Neural cell (in vitro differentiated cells): ENCODE measurements at regions not wholly inside any gene's neighbourhood (a gene's known extent, or its start where the extent isn't known, plus 50 kb on each side); places are given as distances from the start of the nearest gene placed in this dataset.

Source experiments
- H2AFZ ChIP-seq: fragments of 200-600, 300-800 bp; sonication (generic), shearing (Covaris generic); 2 replicates; pipeline ENCODE4 v1.6.0; 2014; ENCODE audit warnings: low read depth, mild to moderate bottlenecking, antibody characterized with exemption, low read length, moderate library complexity
- H3F3A ChIP-seq: fragments of 200-600 bp; shearing (Covaris generic); 2 replicates; pipeline ENCODE4 v1.6.1; 2016; ENCODE audit warnings: mild to moderate bottlenecking, moderate library complexity, mixed read lengths, antibody characterized with exemption, low read length; ENCODE audit not compliant: insufficient read depth, poor library complexity, severe bottlenecking
- H3K27ac ChIP-seq: fragments of 200-600, 300-800 bp; sonication (generic), shearing (Covaris generic); 2 replicates; pipeline ENCODE4 v1.5.1; 2014; ENCODE audit warnings: mild to moderate bottlenecking, low read length, moderate library complexity
- H3K27me3 ChIP-seq: fragments of 300-800, 200-600 bp; sonication (generic), shearing (Covaris generic); 2 replicates; pipeline ENCODE4 v1.6.0; 2014; ENCODE audit warnings: mild to moderate bottlenecking, low read depth, low read length, moderate library complexity; ENCODE audit not compliant: insufficient read depth
- H3K36me3 ChIP-seq: fragments of 300-800, 200-600 bp; sonication (generic), shearing (Covaris generic); 2 replicates; pipeline ENCODE4 v1.5.1; 2014; ENCODE audit warnings: mild to moderate bottlenecking, antibody characterized with exemption, low read length, moderate library complexity; ENCODE audit not compliant: insufficient read depth
- H3K4me2 ChIP-seq: fragments of 300-800, 200-600 bp; sonication (generic), shearing (Covaris generic); 2 replicates; pipeline ENCODE4 v1.6.0; 2014; ENCODE audit warnings: mild to moderate bottlenecking, low read length
- H3K4me3 ChIP-seq: fragments of 300-800, 200-600 bp; sonication (generic), shearing (Covaris generic); 2 replicates; pipeline ENCODE4 v1.5.1; 2014; ENCODE audit warnings: mild to moderate bottlenecking, low read length, moderate library complexity
- H3K79me2 ChIP-seq: fragments of 200-600 bp; shearing (Covaris generic); replicated peaks from 2 replicates; pipeline ENCODE4 v1.6.0; 2014; ENCODE audit warnings: mild to moderate bottlenecking, low read length, moderate library complexity; ENCODE audit not compliant: insufficient read depth
- H3K9ac ChIP-seq: fragments of 300-800, 200-600 bp; sonication (generic), shearing (Covaris generic); 2 replicates; pipeline ENCODE4 v1.6.1; 2016; ENCODE audit warnings: mild to moderate bottlenecking, low read length, mixed read lengths
- H3K9me2 ChIP-seq: fragments of 200-600 bp; shearing (Covaris generic); 2 replicates; pipeline ENCODE4 v1.6.1; 2016; ENCODE audit warnings: mild to moderate bottlenecking, low read length, mixed read lengths; ENCODE audit not compliant: insufficient read depth
- H3K9me3 ChIP-seq: fragments of 200-600, 300-800 bp; sonication (generic), shearing (Covaris generic); 2 replicates; pipeline ENCODE4 v1.6.1; 2016; ENCODE audit warnings: mild to moderate bottlenecking, mixed run types, low read length, moderate library complexity, mixed read lengths
- H4K20me1 ChIP-seq: fragments of 200-600 bp; shearing (Covaris generic); 2 replicates; pipeline ENCODE4 v1.6.1; 2016; ENCODE audit warnings: mild to moderate bottlenecking, mixed run types; ENCODE audit not compliant: insufficient read depth
- EP300 ChIP-seq: fragments of 450-650 bp; conservative IDR thresholded peaks from 2 replicates; pipeline ENCODE4 v1.6.1; 2014; ENCODE audit warnings: antibody characterized with exemption, mild to moderate bottlenecking, moderate library complexity; ENCODE audit not compliant: poor library complexity, severe bottlenecking
- POLR2AphosphoS5 ChIP-seq: IDR thresholded peaks from 2 replicates; pipeline ENCODE4 v1.6.1; 2012
- RAD21 ChIP-seq: fragments of 450-650 bp; conservative IDR thresholded peaks from 2 replicates; pipeline ENCODE4 v1.6.1; 2014; ENCODE audit warnings: antibody characterized with exemption, mild to moderate bottlenecking, moderate library complexity
- TAF1 ChIP-seq: IDR thresholded peaks from 2 replicates; pipeline ENCODE4 v1.6.1; 2012; ENCODE audit warnings: low read depth
- TF ChIP-seq, protein P1 (sequence below): fragments of 450-650 bp; IDR thresholded peaks from 2 replicates; pipeline ENCODE4 v1.5.1; 2014; ENCODE audit warnings: antibody characterized with exemption, mild to moderate bottlenecking, moderate library complexity; ENCODE audit not compliant: poor library complexity, severe bottlenecking
- TF ChIP-seq, protein P2 (sequence below): IDR thresholded peaks from 2 replicates; pipeline ENCODE4 v1.6.1; 2012; ENCODE audit warnings: borderline replicate concordance

- Histone ChIP-seq H3K4me2 (no peak overlapping the region), H3K27me3 (no peaks in the 10 kb centered on the region), H4K20me1 (no peaks in the 10 kb centered on the region), H3K9me2 (no peaks in the 10 kb centered on the region), H3F3A (no peaks in the 10 kb centered on the region), H3K79me2 (no peaks in the 10 kb centered on the region), H3K9me3 (no peaks in the 10 kb centered on the region), H3K4me3 (no peak overlapping the region), H2AFZ (no peak overlapping the region), H3K27ac (no peak overlapping the region), H3K9ac (no peak overlapping the region), H3K36me3 (no peaks in the 10 kb centered on the region)
- TF ChIP-seq, protein P1, sequence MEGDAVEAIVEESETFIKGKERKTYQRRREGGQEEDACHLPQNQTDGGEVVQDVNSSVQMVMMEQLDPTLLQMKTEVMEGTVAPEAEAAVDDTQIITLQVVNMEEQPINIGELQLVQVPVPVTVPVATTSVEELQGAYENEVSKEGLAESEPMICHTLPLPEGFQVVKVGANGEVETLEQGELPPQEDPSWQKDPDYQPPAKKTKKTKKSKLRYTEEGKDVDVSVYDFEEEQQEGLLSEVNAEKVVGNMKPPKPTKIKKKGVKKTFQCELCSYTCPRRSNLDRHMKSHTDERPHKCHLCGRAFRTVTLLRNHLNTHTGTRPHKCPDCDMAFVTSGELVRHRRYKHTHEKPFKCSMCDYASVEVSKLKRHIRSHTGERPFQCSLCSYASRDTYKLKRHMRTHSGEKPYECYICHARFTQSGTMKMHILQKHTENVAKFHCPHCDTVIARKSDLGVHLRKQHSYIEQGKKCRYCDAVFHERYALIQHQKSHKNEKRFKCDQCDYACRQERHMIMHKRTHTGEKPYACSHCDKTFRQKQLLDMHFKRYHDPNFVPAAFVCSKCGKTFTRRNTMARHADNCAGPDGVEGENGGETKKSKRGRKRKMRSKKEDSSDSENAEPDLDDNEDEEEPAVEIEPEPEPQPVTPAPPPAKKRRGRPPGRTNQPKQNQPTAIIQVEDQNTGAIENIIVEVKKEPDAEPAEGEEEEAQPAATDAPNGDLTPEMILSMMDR, result no peak
- TF ChIP-seq, protein P2, sequence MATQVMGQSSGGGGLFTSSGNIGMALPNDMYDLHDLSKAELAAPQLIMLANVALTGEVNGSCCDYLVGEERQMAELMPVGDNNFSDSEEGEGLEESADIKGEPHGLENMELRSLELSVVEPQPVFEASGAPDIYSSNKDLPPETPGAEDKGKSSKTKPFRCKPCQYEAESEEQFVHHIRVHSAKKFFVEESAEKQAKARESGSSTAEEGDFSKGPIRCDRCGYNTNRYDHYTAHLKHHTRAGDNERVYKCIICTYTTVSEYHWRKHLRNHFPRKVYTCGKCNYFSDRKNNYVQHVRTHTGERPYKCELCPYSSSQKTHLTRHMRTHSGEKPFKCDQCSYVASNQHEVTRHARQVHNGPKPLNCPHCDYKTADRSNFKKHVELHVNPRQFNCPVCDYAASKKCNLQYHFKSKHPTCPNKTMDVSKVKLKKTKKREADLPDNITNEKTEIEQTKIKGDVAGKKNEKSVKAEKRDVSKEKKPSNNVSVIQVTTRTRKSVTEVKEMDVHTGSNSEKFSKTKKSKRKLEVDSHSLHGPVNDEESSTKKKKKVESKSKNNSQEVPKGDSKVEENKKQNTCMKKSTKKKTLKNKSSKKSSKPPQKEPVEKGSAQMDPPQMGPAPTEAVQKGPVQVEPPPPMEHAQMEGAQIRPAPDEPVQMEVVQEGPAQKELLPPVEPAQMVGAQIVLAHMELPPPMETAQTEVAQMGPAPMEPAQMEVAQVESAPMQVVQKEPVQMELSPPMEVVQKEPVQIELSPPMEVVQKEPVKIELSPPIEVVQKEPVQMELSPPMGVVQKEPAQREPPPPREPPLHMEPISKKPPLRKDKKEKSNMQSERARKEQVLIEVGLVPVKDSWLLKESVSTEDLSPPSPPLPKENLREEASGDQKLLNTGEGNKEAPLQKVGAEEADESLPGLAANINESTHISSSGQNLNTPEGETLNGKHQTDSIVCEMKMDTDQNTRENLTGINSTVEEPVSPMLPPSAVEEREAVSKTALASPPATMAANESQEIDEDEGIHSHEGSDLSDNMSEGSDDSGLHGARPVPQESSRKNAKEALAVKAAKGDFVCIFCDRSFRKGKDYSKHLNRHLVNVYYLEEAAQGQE, result no peak
- TF ChIP-seq RAD21, result no peak
Observed at GRCh38 chr11:130992788-130993187, 76.5 kb upstream of the SNX19 start.

GRCh38 chr11:130994043-130994442 lies 77.8 kb upstream of the SNX19 start:
- H3K27ac ChIP-seq, result no peak overlapping the region
- no peaks in the 10 kb centered on the region for H3F3A ChIP-seq
- H3K4me2 ChIP-seq, result peak overlapping the region; percentile 5
- no peaks in the 10 kb centered on the region for H3K79me2 ChIP-seq
- no peak overlapping the region for H3K9ac ChIP-seq
- no peaks in the 10 kb centered on the region for H3K9me2 ChIP-seq
- TF ChIP-seq POLR2AphosphoS5, result peak; percentile 81
- TF ChIP-seq, protein P2, result no peak
- TF ChIP-seq RAD21, result no peak
- TF ChIP-seq TAF1, result no peak
- TF ChIP-seq EP300, result peak; percentile 80
- no peaks in the 10 kb centered on the region for H3K36me3 ChIP-seq
- H4K20me1 ChIP-seq, result no peaks in the 10 kb centered on the region
- no peaks in the 10 kb centered on the region for H3K27me3 ChIP-seq
- H2AFZ ChIP-seq, result no peak overlapping the region
- H3K9me3 ChIP-seq, result no peaks in the 10 kb centered on the region
- H3K4me3 ChIP-seq, result no peak overlapping the region
